ENCODE measurements at regions not wholly inside any gene's neighbourhood (a gene's known extent, or its start where the extent isn't known, plus 50 kb on each side); places are given as distances from the start of the nearest gene placed in this dataset.

DNA sequence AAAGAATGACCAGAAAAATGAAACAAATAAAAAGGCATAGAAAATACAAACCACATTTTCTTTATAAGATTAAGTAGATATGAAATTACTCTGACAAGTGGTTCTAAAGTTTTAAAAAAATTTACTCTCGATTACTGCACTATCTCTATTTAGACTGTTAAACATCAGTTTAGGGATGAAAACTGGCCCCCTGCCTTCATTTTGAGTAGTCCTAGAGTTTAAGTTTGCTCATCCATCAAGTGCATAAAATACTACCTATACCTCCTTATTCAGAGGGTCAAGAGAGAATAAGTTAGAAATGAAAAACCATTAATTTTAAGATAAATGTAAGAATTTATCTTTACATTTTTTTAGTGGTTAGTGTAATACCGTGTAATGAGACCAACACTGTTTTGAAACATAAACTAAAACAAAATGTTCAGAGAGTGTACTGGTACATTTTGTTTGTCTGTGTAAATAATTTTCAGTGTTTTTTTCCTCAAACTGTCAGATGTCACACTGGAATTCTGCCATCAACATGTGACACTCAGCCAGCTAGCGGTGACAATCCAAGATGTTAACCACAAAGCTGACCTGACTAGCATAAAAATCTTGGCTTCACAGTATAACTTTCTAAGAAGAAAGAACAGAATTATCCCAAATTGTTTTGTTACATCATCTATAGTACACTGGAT lies 184.8 kb upstream of the PCDH20 start:
- TF ChIP-seq, protein P1, sequence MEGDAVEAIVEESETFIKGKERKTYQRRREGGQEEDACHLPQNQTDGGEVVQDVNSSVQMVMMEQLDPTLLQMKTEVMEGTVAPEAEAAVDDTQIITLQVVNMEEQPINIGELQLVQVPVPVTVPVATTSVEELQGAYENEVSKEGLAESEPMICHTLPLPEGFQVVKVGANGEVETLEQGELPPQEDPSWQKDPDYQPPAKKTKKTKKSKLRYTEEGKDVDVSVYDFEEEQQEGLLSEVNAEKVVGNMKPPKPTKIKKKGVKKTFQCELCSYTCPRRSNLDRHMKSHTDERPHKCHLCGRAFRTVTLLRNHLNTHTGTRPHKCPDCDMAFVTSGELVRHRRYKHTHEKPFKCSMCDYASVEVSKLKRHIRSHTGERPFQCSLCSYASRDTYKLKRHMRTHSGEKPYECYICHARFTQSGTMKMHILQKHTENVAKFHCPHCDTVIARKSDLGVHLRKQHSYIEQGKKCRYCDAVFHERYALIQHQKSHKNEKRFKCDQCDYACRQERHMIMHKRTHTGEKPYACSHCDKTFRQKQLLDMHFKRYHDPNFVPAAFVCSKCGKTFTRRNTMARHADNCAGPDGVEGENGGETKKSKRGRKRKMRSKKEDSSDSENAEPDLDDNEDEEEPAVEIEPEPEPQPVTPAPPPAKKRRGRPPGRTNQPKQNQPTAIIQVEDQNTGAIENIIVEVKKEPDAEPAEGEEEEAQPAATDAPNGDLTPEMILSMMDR (IDR thresholded peaks at IDR 0.05) = no peak
- TF ChIP-seq POLR2A (IDR thresholded peaks at IDR 0.05) = no peak
